Central memory CD8-positive, alpha-beta T cell (primary cell): ENCODE measurements at regions not wholly inside any gene's neighbourhood (a gene's known extent, or its start where the extent isn't known, plus 50 kb on each side); places are given as distances from the start of the nearest gene placed in this dataset.
"Not testable (repeated sequence)": the region's sequence is repeated elsewhere in the genome, so short reads cannot be mapped to it uniquely, and the experiment has no call there.

Experiments used
- ATAC-seq: fragments of 150-1000 bp; cut with Tn5 transposase; replicated peaks from 2 replicates; pipeline ENCODE4 v1.10.0; 2022; ENCODE audit warnings: mild to moderate bottlenecking, moderate FRiP score, moderate number of reproducible peaks; ENCODE audit not compliant: poor library complexity, severe bottlenecking; ENCODE audit errors: extremely low read depth
- DNase-seq, 2 donors: peaks; one replicate each; pipeline ENCODE4 v3.0.0; 2021; ENCODE audit warnings: low spot score in 2 of 2
- H3K27ac Mint-ChIP-seq: one replicate; pipeline ENCODE4 v1.8.0; 2022; ENCODE audit warnings: low read depth, mild to moderate bottlenecking, moderate library complexity, mixed read lengths
- H3K27me3 Mint-ChIP-seq: one replicate; pipeline ENCODE4 v1.8.0; 2022; ENCODE audit warnings: mixed read lengths
- H3K36me3 Mint-ChIP-seq: one replicate; pipeline ENCODE4 v1.8.0; 2022; ENCODE audit warnings: mild to moderate bottlenecking, moderate library complexity, mixed read lengths; ENCODE audit not compliant: insufficient read depth
- H3K4me1 Mint-ChIP-seq: one replicate; pipeline ENCODE4 v1.8.0; 2022; ENCODE audit warnings: mixed read lengths
- H3K4me3 Mint-ChIP-seq: one replicate; pipeline ENCODE4 v1.8.0; 2022; ENCODE audit warnings: mild to moderate bottlenecking, moderate library complexity, mixed read lengths
- H3K9me3 Mint-ChIP-seq: one replicate; pipeline ENCODE4 v1.8.0; 2022; ENCODE audit warnings: mixed read lengths

GRCh38 chr3:191963182-191963581 is 502.2 kb downstream of the PYDC2 start:
- no peaks in the 10 kb centered on the region for H3K4me1 Mint-ChIP-seq
- H3K27me3 Mint-ChIP-seq, result no peaks in the 10 kb centered on the region
- ATAC-seq (no peak), DNase-seq (no peak)
- no peak overlapping the region for H3K4me3 Mint-ChIP-seq
- peaks cover 5% of the 10 kb centered on the region for H3K9me3 Mint-ChIP-seq
- H3K36me3 Mint-ChIP-seq, result no peaks in the 10 kb centered on the region
- no peak overlapping the region for H3K27ac Mint-ChIP-seq

- ATAC-seq (no peak), DNase-seq (no peak)
- Mint-ChIP-seq H3K27me3 (no peaks in the 10 kb centered on the region), H3K27ac (no peak overlapping the region), H3K4me3 (no peak overlapping the region), H3K36me3 (no peaks in the 10 kb centered on the region), H3K9me3 (peaks cover 10% of the 10 kb centered on the region), H3K4me1 (no peaks in the 10 kb centered on the region)
Observed at GRCh38 chr3:191966556-191966955, 505.6 kb downstream of the PYDC2 start.

- H3K36me3 Mint-ChIP-seq, result no peaks in the 10 kb centered on the region
- no peaks in the 10 kb centered on the region for H3K4me1 Mint-ChIP-seq
Observed at GRCh38 chr3:191968299-191968698, 507.3 kb downstream of the PYDC2 start.

GRCh38 chr3:191972714-191973398 is 511.9 kb downstream of the PYDC2 start:
- H3K9me3 Mint-ChIP-seq, result peaks cover 13% of the 10 kb centered on the region

More at GRCh38 chr3:191968299-191968698, 507.3 kb downstream of the PYDC2 start:
- no peak for DNase-seq
- Mint-ChIP-seq H3K9me3 (peaks cover 10% of the 10 kb centered on the region), H3K4me3 (no peak overlapping the region), H3K27me3 (no peaks in the 10 kb centered on the region), H3K27ac (no peak overlapping the region)
- ATAC-seq, result no peak

GRCh38 chr3:191973820-191974219 is 512.9 kb downstream of the PYDC2 start:
- no peak for DNase-seq
- no peak overlapping the region for H3K27ac Mint-ChIP-seq
- ATAC-seq, result no peak
- H3K4me1 Mint-ChIP-seq, result no peaks in the 10 kb centered on the region
- H3K36me3 Mint-ChIP-seq, result no peaks in the 10 kb centered on the region
- H3K27me3 Mint-ChIP-seq, result no peaks in the 10 kb centered on the region
- H3K4me3 Mint-ChIP-seq, result no peak overlapping the region
- H3K9me3 Mint-ChIP-seq, result peaks cover 17% of the 10 kb centered on the region

More at GRCh38 chr3:191972714-191973398, 511.9 kb downstream of the PYDC2 start:
- Mint-ChIP-seq H3K4me1 (no peaks in the 10 kb centered on the region), H3K27me3 (no peaks in the 10 kb centered on the region), H3K27ac (no peak overlapping the region), H3K36me3 (no peaks in the 10 kb centered on the region), H3K4me3 (no peak overlapping the region)
- ATAC-seq, result no peak
- DNase-seq, result no peak

GRCh38 chr3:191975936-191976335 is 515.0 kb downstream of the PYDC2 start:
- ATAC-seq (no peak), DNase-seq (no peak)
- no peak overlapping the region for H3K27ac Mint-ChIP-seq
- no peaks in the 10 kb centered on the region for H3K27me3 Mint-ChIP-seq
- H3K4me1 Mint-ChIP-seq, result no peaks in the 10 kb centered on the region
- H3K4me3 Mint-ChIP-seq, result no peak overlapping the region
- H3K36me3 Mint-ChIP-seq, result no peaks in the 10 kb centered on the region
- peaks cover 12% of the 10 kb centered on the region for H3K9me3 Mint-ChIP-seq

GRCh38 chr3:191980443-191980842 is 519.5 kb downstream of the PYDC2 start:
- no peaks in the 10 kb centered on the region for H3K4me1 Mint-ChIP-seq
- ATAC-seq (no peak), DNase-seq (no peak)
- no peaks in the 10 kb centered on the region for H3K36me3 Mint-ChIP-seq
- H3K27ac Mint-ChIP-seq, result no peak overlapping the region
- H3K9me3 Mint-ChIP-seq, result peaks cover 18% of the 10 kb centered on the region
- no peak overlapping the region for H3K4me3 Mint-ChIP-seq
- H3K27me3 Mint-ChIP-seq, result no peaks in the 10 kb centered on the region

- no peaks in the 10 kb centered on the region for H3K27me3 Mint-ChIP-seq
- ATAC-seq (no peak), DNase-seq (no peak)
- no peaks in the 10 kb centered on the region for H3K36me3 Mint-ChIP-seq
- H3K9me3 Mint-ChIP-seq, result peaks cover 13% of the 10 kb centered on the region
- no peak overlapping the region for H3K27ac Mint-ChIP-seq
- no peaks in the 10 kb centered on the region for H3K4me1 Mint-ChIP-seq
- no peak overlapping the region for H3K4me3 Mint-ChIP-seq
Observed at GRCh38 chr3:191982481-191982880, 521.5 kb downstream of the PYDC2 start.

- Mint-ChIP-seq H3K9me3 (peaks cover 23% of the 10 kb centered on the region), H3K4me1 (no peaks in the 10 kb centered on the region), H3K27ac (no peak overlapping the region), H3K27me3 (no peaks in the 10 kb centered on the region), H3K4me3 (no peak overlapping the region), H3K36me3 (no peaks in the 10 kb centered on the region)
- no peak for ATAC-seq
- DNase-seq, result no peak
Observed at GRCh38 chr3:191985691-191986090, 524.7 kb downstream of the PYDC2 start.

GRCh38 chr3:191987831-191988350 is 526.9 kb downstream of the PYDC2 start:
- no peaks in the 10 kb centered on the region for H3K4me1 Mint-ChIP-seq
- ATAC-seq, result no peak
- no peak overlapping the region for H3K27ac Mint-ChIP-seq
- H3K27me3 Mint-ChIP-seq, result no peaks in the 10 kb centered on the region
- peaks cover 29% of the 10 kb centered on the region for H3K9me3 Mint-ChIP-seq
- DNase-seq, result no peak
- no peaks in the 10 kb centered on the region for H3K36me3 Mint-ChIP-seq
- H3K4me3 Mint-ChIP-seq, result no peak overlapping the region

- H3K27ac Mint-ChIP-seq, H3K36me3 Mint-ChIP-seq, H3K27me3 Mint-ChIP-seq, H3K4me3 Mint-ChIP-seq, ATAC-seq, DNase-seq, H3K4me1 Mint-ChIP-seq: not testable (repeated sequence)
- H3K9me3 Mint-ChIP-seq, result peaks cover 38% of the 10 kb centered on the region
Observed at GRCh38 chr3:191993952-191994351, 533.0 kb downstream of the PYDC2 start.

GRCh38 chr3:191997093-191997492 is 536.1 kb downstream of the PYDC2 start:
- Mint-ChIP-seq H3K9me3 (peaks cover 27% of the 10 kb centered on the region), H3K27ac (no peak overlapping the region), H3K4me1 (no peaks in the 10 kb centered on the region), H3K27me3 (no peaks in the 10 kb centered on the region), H3K36me3 (no peaks in the 10 kb centered on the region), H3K4me3 (no peak overlapping the region)
- no peak for DNase-seq
- no peak for ATAC-seq

- Mint-ChIP-seq H3K27me3 (no peaks in the 10 kb centered on the region), H3K36me3 (no peaks in the 10 kb centered on the region), H3K27ac (no peak overlapping the region), H3K4me1 (no peaks in the 10 kb centered on the region), H3K9me3 (peaks cover 27% of the 10 kb centered on the region), H3K4me3 (no peak overlapping the region)
- no peak for DNase-seq
- no peak for ATAC-seq
Observed at GRCh38 chr3:191997579-191998268, 536.8 kb downstream of the PYDC2 start.
